Right kidney (tissue), 1 donor: ENCODE measurements at regions not wholly inside any gene's neighbourhood (a gene's known extent, or its start where the extent isn't known, plus 50 kb on each side); places are given as distances from the start of the nearest gene placed in this dataset.
"Not testable (repeated sequence)": the region's sequence is repeated elsewhere in the genome, so short reads cannot be mapped to it uniquely, and the experiment has no call there.

ENCODE experiments used
- DNase-seq: peaks from one replicate; pipeline ENCODE4 v3.0.0-alpha.2; 2016

GRCh38 chr6:22349051-22349450 is 52.2 kb upstream of the PRL start:
- DNase-seq: no peak

- no peak for DNase-seq
Observed at GRCh38 chr6:22349528-22349927, 52.7 kb upstream of the PRL start.

DNA sequence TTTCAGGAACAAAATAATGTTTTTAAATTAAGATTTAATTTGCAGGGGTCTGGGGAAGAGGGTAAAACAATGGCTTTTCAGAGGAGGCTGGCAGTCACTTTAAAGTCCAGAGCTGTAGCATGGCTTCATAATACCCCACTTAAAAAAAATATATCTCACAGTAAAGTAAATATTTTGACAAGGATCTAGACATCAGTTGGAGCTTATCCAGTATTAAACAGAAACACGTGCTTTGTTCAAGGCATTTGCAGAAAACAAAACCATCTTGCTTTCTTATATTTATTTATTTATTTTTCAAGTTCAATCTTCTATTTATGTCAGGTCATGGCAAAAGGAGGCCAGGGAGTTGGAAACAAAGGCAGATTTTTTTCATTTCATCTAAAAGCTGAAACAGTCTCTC is 53.3 kb upstream of the PRL start:
- no peak for DNase-seq

- no peak for DNase-seq
Observed at GRCh38 chr6:22353101-22353500, 56.3 kb upstream of the PRL start.

DNA sequence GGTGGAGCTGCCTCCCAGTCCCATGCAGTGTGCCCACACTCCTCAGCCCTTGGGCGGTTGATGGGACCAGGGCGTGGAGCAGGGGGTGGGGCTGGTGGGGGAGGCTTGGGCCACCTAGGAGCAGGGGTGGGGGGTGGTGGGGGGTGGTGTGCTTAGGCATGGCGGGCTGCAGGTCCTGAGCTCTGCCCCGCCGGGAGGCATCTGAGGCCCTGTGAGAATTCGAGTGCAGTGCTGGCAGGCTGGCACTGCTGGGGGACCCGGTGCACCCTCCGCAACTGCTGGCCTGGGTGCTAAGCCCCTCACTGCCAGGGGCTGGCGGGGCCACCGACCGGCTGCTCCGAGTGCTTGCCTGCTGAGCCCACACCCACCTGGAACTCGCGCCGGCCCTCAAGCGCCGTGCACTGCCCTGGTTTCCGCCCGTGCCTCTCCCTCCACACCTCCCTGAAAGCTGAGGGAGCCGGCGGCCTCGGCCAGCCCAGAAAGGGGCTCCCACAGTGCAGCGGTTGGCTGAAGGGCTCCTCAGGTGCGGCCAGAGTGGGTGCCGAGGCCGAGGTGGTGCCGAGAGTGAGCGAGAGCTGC is 59.6 kb upstream of the PRL start:
- no peak for DNase-seq

DNA sequence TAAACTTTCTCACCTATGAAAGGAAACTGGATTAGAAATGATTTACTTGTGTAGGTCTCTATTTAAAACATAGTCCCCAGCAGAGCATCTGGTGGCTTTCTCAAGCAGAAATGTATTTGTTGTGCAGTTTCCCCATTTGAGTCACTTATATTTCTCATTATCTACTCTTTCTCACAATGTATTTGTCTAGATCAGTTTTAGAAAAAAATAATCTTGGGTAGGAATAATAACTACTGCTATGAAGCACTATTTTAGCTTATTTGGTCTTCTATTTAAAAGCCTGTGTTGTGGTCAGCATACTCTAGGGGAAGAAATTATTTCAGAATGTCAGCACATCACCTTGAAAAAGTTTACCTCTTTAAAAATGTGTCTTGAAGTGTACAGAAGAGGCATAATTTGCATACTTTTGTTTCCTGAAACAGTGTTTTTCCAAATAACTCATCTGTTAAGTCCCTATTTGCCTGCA is 60.9 kb upstream of the PRL start:
- no peak for DNase-seq

GRCh38 chr6:22361576-22361975 is 64.7 kb upstream of the PRL start:
- DNase-seq: no peak

- DNase-seq: no peak
Observed at GRCh38 chr6:22362361-22362760, 65.5 kb upstream of the PRL start.

DNA sequence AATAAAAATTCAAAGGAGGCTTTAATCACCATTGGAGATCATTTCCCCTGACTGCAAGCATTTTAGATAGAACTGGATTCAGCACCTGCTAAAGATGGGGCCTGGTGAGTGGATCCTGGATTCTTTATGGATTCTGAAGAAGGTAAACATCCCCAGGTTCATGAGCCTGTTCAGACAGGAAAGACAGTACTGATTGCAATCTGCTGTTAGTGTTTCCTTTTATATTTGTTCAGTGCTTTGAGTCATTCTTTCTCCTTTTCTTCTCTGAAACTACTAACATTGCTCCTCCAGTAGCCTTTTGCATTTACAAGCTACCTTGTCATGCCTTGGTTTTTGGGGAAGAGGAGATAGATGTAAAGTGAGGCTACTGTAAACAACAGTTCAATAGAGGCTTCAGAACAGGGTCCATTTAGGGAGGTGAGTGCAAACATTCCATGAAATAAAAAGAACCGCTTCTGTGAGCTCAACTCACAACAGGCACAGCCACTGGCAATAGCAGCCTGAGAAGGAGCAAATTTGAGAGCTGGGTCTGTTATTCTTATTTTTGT is 66.4 kb upstream of the PRL start:
- peak; percentile 12 for DNase-seq

DNA sequence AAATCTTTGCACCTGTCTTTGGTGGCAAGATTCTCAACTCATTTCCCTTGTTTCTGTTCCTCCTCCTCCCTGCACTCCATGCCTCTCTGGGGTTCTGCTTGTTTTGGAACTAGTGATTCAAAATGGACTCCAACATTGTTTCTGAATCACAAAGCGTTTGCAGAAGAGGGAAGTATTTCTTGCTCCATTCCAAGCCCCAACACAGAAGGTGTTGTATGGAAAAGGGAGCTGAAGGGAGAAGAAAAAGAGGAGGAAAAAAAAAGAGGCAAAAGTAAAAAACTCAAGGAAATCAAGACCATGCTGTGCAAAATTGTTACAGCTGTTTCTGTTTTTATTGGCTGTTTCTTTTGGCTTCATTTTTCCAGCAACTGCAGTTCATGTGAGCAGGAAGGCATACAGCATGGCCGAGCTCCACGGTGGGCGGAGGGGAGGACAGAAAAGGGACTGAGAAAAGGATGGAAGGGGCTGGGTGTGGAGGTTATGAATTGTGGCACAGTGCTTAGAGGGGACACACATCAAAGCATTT is 66.9 kb upstream of the PRL start:
- peak; percentile 35 for DNase-seq

DNA sequence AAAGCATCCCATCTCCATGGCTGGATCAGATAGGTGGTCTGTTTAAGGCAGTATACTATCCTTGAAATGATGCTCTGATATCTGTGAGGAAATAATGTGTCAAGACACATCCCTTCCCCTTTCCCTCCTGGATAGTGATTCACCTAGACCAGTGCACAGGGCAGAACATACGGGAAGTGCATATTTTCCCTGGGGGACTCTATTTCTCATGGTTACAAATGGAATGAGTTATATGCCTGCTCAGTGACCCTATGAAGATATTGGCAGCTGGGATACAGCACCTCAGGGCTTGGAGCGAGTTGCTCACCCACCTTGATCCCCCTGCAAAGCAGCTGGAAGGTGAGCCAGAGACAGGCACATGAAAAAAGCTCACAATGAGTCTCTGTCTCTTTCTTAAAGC is 67.5 kb upstream of the PRL start:
- peak; percentile 27 for DNase-seq

- no peak for DNase-seq
Observed at GRCh38 chr6:22366214-22366613, 69.4 kb upstream of the PRL start.

GRCh38 chr6:22367346-22367745 is 70.5 kb upstream of the PRL start:
- no peak for DNase-seq

- DNase-seq: no peak
Observed at GRCh38 chr6:22368794-22369193, 72.0 kb upstream of the PRL start.

DNA sequence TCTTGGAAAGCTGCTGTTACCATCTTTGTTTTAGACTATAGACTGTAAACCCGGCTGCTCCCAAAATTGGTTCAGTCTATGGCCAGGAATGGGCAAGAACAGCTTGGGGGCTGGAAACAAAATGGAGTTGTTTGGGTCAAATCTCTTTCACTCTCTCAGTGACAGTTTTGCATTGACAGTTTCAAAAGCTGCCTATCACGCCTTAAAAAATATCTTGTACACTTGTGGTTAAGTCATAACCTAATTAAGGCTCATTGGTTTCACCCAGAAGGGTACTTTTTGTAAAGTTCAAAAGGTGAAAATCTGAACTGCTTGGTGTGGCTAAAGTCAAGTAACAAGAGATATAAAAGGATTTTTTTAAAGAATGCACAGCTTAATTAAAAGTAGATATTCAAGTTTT is 76.1 kb upstream of the PRL start:
- no peak for DNase-seq

DNA sequence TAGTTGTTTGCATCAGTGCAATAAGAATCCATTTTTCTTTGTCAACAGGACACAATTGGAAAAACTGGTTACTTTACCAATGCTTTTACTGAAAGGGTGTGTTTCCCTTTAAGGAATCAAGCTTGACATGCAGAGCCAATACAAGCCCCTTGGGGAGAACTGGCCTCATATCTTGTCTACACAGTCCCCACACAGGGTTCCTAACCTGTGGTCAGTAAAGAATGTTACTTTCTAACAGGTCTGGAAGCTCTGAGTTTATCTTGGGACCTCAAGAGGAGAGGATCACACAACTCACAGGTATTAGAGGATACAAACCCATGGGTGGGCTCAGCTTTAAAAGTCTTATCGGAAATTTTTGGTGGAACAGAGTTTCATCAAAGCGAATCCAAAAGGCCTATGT is 78.1 kb upstream of the PRL start:
- DNase-seq: not testable (repeated sequence)

GRCh38 chr6:22376293-22376692 is 79.5 kb upstream of the PRL start:
- DNase-seq: not testable (repeated sequence)

DNA sequence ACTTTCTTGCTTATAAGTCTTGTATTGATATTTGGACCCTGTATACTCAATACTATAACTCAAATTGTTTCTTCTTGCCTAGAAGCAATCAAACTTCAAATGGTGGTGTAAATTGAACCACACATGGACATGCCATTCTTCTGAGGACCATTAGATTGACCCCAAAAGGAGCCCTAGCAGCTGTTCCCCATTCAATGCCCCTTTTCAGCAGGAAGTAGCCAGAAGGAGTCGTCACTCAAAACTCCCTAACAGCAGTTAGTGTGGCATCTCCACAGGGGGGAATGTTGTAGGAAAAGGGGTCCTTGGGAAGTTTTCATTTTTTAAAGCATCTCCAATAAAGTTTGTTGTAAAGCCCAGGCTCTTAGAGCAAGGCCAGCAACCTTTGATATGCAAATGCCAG is 81.7 kb upstream of the PRL start:
- DNase-seq: not testable (repeated sequence)

GRCh38 chr6:22380236-22380635 is 83.4 kb upstream of the PRL start:
- DNase-seq: no peak

- DNase-seq: no peak
Observed at GRCh38 chr6:22381845-22382544, 85.2 kb upstream of the PRL start.

DNA sequence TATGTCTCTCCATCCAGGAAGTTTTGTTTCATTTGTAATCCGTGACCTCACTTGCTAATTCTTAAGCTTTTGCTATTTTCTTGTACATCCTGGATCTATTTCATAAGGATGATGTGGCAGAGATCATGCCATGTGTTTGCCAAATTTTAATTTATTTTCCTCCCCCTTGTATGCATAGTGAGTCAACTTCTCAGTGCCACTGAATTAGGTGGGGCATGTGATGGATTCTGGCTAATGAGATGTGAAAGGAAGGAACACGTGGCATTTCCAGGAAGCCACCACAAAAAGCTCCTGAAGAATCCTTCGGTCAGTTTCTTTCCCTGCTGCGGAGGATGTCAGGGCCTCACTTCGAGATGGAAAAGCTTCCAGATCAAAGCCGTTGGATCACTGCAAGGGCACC is 86.2 kb upstream of the PRL start:
- no peak for DNase-seq

DNA sequence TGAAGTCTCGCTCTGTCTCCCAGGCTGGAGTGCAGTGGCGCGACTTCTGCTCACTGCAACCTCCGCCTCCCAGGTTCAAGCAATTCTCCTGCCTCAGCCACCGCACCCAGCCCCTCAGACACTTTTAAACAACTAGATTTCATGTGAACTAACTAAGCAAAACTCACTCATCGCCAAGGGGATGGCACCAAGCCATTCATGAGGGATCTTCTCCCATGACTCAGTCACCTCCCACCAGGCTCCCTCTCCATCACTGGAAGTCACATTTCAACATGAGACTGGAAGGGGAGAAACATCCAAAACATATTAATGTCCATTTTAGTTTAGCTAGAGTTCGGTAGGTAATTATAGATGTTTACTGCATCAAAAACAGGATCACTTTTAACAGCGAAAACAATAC is 95.9 kb upstream of the PRL start:
- no peak for DNase-seq

- DNase-seq: no peak
Observed at GRCh38 chr6:22394691-22395090, 97.9 kb upstream of the PRL start.

DNA sequence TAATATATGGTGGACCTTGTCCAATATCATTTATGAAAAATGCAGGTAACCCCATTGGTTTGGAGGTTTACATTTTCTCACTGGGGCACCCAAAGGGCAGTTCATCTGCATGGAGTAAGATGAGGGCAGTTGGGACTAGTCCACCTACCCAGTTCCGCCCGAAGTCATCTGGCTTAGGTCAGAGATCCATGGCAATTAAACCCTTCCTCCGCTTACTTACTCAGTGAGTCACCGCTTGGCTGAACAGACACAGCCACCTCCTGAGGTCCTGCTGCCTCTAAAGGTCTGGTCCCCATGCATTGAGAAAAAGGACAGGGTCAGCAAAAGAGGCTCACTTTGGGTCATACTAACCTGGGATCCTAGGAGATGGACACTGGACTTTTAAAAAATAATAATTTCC is 102.9 kb upstream of the PRL start:
- DNase-seq: no peak
